ENCODE measurements at regions not wholly inside any gene's neighbourhood (a gene's known extent, or its start where the extent isn't known, plus 50 kb on each side); places are given as distances from the start of the nearest gene placed in this dataset.

DNA sequence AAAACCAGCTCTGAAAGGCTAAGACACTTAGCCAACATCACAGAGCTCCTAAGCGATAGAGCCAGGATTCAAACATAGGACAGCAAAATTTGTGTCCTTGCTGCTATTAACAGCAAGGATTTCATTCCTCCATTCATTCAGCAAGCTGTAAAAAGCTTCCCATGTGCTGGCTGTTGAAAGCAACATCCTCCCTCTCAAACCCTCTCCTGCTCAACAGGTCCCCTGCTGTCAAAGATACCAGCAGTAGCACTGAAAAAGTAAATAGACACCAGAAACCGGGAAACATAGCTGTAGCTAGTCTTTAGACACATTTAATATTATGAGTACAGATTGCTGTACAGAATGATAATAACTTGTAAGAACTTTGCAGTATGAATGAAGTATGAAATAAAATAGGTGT is 52.6 kb upstream of the ADAMTSL1 start:
- Histone ChIP-seq H3K36me3 (ENCODE audit: control insufficient read depth, insufficient read depth, low read length) (no peaks in the 10 kb centered on the region), H2BK120ac (ENCODE audit: low read depth, low read length) (no peak overlapping the region), H2AK5ac (ENCODE audit: low read depth, low read length) (no peak overlapping the region), H3K79me1 (ENCODE audit: low read depth in 1 of 2, low read length in 2 of 2) (no peaks in the 10 kb centered on the region), H2BK20ac (ENCODE audit: low read depth, low read length) (no peak overlapping the region), H3K27ac (ENCODE audit: insufficient read depth, low read length) (no peak overlapping the region), H3K18ac (ENCODE audit: low read depth, low read length) (no peak overlapping the region), H4K5ac (ENCODE audit: low read depth, low read length) (no peak overlapping the region), H2BK5ac (ENCODE audit: low read depth, low read length, poor library complexity, severe bottlenecking) (no peak overlapping the region), H2BK15ac (ENCODE audit: low read depth, low read length) (no peak overlapping the region), H3K9ac (ENCODE audit: low read depth, low read length) (no peak overlapping the region), H3K27me3 (ENCODE audit: control insufficient read depth, insufficient read depth, low read length) (peaks cover 2% of the 10 kb centered on the region), H4K91ac (ENCODE audit: insufficient read depth, low read depth, low read length) (no peak overlapping the region), H3K9me1 (ENCODE audit: insufficient read depth, low read length) (no peaks in the 10 kb centered on the region), H2AK9ac (replicated peaks; ENCODE audit: low read depth, low read length, poor library complexity) (no peak overlapping the region), H2AFZ (replicated peaks; ENCODE audit: low read length, poor library complexity) (no peak overlapping the region), H4K20me1 (ENCODE audit: insufficient read depth, low read length) (no peaks in the 10 kb centered on the region), H3K4ac (ENCODE audit: low read depth, low read length) (no peak overlapping the region), H4K8ac (ENCODE audit: low read depth in 2 of 2, low read length in 2 of 2) (no peak overlapping the region), H3K4me3 (ENCODE audit: insufficient read depth, low read depth, low read length) (no peak overlapping the region), H3K4me1 (ENCODE audit: control insufficient read depth, insufficient read depth, low read length) (no peaks in the 10 kb centered on the region), H3K4me2 (ENCODE audit: low read depth, low read length) (no peak overlapping the region), H3K56ac (ENCODE audit: extremely low read depth, insufficient read depth, low read length) (no peak overlapping the region), H3K14ac (replicated peaks; ENCODE audit: low read depth, low read length) (no peak overlapping the region), H3K9me3 (ENCODE audit: control insufficient read depth, insufficient read depth, low read length) (no peaks in the 10 kb centered on the region), H3K23ac (ENCODE audit: low read depth, low read length) (no peak overlapping the region)
- ChIA-PET CTCF (no interaction called here), POLR2A (ENCODE audit: unreplicated experiment) (no interaction called here)
- BruUV-seq (replicated peaks), result no TSS peak
- TF ChIP-seq MXI1 (IDR thresholded peaks at IDR 0.05; ENCODE audit: borderline replicate concordance, low read depth, low read length) (no peak), BHLHE40 (IDR thresholded peaks at IDR 0.05; ENCODE audit: low read depth, low read length) (no peak), SMC3 (IDR thresholded peaks at IDR 0.05; ENCODE audit: low read depth, low read length) (no peak), CHD1 (IDR thresholded peaks at IDR 0.05; ENCODE audit: low read depth, low read length) (no peak), RAD21 (IDR thresholded peaks at IDR 0.05; ENCODE audit: low read length) (no peak), MAFK (IDR thresholded peaks at IDR 0.05; ENCODE audit: low read depth, low read length) (no peak), NFE2L2 (IDR thresholded peaks at IDR 0.05; ENCODE audit: low read depth, low read length) (no peak), RCOR1 (IDR thresholded peaks at IDR 0.05; ENCODE audit: insufficient replicate concordance, low read length) (no peak), MAZ (IDR thresholded peaks at IDR 0.05; ENCODE audit: borderline replicate concordance, low read depth, low read length) (no peak), CEBPB (IDR thresholded peaks at IDR 0.05; ENCODE audit: low read depth, low read length) (no peak), POLR2A (IDR thresholded peaks at IDR 0.05; ENCODE audit: low read depth, low read length) (no peak), FOS (IDR thresholded peaks at IDR 0.05; ENCODE audit: low read depth, low read length) (no peak), RFX5 (IDR thresholded peaks at IDR 0.05; ENCODE audit: low read depth, low read length) (no peak)
- TF ChIP-seq, protein P1, sequence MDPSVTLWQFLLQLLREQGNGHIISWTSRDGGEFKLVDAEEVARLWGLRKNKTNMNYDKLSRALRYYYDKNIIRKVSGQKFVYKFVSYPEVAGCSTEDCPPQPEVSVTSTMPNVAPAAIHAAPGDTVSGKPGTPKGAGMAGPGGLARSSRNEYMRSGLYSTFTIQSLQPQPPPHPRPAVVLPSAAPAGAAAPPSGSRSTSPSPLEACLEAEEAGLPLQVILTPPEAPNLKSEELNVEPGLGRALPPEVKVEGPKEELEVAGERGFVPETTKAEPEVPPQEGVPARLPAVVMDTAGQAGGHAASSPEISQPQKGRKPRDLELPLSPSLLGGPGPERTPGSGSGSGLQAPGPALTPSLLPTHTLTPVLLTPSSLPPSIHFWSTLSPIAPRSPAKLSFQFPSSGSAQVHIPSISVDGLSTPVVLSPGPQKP (IDR thresholded peaks at IDR 0.05; ENCODE audit: borderline replicate concordance, low read depth, low read length), result no peak
- TF ChIP-seq, protein P2, sequence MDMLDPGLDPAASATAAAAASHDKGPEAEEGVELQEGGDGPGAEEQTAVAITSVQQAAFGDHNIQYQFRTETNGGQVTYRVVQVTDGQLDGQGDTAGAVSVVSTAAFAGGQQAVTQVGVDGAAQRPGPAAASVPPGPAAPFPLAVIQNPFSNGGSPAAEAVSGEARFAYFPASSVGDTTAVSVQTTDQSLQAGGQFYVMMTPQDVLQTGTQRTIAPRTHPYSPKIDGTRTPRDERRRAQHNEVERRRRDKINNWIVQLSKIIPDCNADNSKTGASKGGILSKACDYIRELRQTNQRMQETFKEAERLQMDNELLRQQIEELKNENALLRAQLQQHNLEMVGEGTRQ (IDR thresholded peaks at IDR 0.05; ENCODE audit: low read depth, low read length), result no peak
- TF ChIP-seq, protein P3, sequence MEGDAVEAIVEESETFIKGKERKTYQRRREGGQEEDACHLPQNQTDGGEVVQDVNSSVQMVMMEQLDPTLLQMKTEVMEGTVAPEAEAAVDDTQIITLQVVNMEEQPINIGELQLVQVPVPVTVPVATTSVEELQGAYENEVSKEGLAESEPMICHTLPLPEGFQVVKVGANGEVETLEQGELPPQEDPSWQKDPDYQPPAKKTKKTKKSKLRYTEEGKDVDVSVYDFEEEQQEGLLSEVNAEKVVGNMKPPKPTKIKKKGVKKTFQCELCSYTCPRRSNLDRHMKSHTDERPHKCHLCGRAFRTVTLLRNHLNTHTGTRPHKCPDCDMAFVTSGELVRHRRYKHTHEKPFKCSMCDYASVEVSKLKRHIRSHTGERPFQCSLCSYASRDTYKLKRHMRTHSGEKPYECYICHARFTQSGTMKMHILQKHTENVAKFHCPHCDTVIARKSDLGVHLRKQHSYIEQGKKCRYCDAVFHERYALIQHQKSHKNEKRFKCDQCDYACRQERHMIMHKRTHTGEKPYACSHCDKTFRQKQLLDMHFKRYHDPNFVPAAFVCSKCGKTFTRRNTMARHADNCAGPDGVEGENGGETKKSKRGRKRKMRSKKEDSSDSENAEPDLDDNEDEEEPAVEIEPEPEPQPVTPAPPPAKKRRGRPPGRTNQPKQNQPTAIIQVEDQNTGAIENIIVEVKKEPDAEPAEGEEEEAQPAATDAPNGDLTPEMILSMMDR (conservative IDR thresholded peaks at IDR 0.05; ENCODE audit: low read depth, low read length), result no peak
- WGBS, 2 experiments (ENCODE audit: extremely low coverage in 2 of 2, insufficient read length in 1 of 2), result 100% methylated on average over 1 of the region's 2 CpGs; no CpG with 5 or more reads in 1 of the 2 experiments
- dilution Hi-C loops (cut with HindIII; ENCODE audit: low sequenced_read_pairs, unreplicated experiment) (no loop called here), intact Hi-C loops (cut with micrococcal nuclease) (no loop called here), in situ Hi-C loops (cut with MboI; ENCODE audit: low sequenced_read_pairs) (no loop called here)
- no peak for DNase-seq
- no peak for ATAC-seq (ENCODE audit: low read depth)
